A204.1 (cell line): ENCODE measurements at regions not wholly inside any gene's neighbourhood (a gene's known extent, or its start where the extent isn't known, plus 50 kb on each side); places are given as distances from the start of the nearest gene placed in this dataset.
"Not testable (repeated sequence)": the region's sequence is repeated elsewhere in the genome, so short reads cannot be mapped to it uniquely, and the experiment has no call there.

Experiments
- FAIRE-seq: peaks from 2 replicates; lab custom pipeline; 2012; peaks lifted over from hg19 to GRCh38; lab: Jason Lieb, UNC

GRCh38 chr15:20680257-20680815 lies 138.7 kb upstream of the GOLGA6L6 start:
- FAIRE-seq = not testable (repeated sequence)

DNA sequence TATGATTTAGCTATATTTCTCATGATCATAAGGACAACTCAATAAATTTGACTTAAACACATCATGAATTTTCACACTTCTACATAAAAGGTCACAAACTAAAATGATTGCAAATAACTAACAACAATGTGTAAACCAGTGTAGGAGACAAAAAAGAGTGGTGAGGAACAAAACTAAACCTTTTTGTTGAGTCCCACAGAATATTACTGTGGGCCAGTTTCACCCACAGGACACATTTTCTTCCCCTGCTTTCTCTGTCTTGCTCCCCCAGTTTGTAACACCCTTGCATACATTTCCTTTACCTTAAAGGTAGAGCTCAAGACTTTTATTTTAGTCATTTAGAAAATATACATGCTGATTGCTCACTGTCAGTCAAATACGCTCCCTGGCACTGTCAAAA lies 130.9 kb upstream of the GOLGA6L6 start:
- no peak for FAIRE-seq

- peak; percentile 69 for FAIRE-seq
These were observed 130.1 kb upstream of the GOLGA6L6 start for GRCh38 chr15:20671675-20672074.

- FAIRE-seq = not testable (repeated sequence)
These were observed 124.8 kb upstream of the GOLGA6L6 start for GRCh38 chr15:20666410-20666809.

DNA sequence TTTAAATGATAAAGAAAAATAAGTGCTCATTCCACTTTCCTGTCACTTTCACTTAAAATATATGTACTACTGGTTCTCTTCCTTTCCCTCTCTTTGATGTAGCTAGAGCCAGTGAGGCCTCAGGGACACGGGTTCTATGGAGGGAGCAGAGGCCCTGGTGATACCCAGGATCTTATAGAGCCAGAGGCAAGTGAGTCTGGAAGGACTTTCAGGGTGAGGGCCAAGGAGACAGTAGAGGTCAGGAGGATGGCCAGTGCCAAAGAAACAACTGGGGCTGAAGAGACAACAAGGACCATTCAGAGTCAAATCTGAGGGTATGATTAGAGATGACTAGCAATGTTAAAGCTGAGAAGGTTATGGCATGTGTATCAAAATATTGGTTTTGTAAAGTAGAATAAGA lies 124.1 kb upstream of the GOLGA6L6 start:
- FAIRE-seq = no peak

GRCh38 chr15:20659265-20659664 lies 117.7 kb upstream of the GOLGA6L6 start:
- FAIRE-seq = no peak

- FAIRE-seq = no peak
These were observed 116.4 kb upstream of the GOLGA6L6 start for GRCh38 chr15:20658024-20658423.

DNA sequence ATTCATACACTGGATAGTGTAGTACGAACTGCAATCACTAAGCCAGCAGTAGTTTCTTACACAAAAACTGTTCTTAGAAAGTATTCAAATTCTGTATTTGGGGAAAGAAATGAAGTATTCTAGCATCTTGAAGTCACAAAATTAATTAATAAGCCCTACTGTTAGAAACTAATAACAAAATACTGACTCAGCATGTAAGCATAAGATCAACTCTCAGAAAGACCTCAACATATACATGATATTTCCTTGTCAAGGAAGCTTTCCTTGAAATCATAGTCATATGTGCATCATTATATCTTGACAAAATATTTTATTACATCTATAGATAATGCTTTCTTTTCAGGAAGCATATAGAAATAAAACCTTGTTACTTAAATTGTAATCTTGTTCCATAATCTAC lies 115.5 kb upstream of the GOLGA6L6 start:
- FAIRE-seq = no peak

GRCh38 chr15:20652914-20653313 lies 111.3 kb upstream of the GOLGA6L6 start:
- FAIRE-seq = no peak

DNA sequence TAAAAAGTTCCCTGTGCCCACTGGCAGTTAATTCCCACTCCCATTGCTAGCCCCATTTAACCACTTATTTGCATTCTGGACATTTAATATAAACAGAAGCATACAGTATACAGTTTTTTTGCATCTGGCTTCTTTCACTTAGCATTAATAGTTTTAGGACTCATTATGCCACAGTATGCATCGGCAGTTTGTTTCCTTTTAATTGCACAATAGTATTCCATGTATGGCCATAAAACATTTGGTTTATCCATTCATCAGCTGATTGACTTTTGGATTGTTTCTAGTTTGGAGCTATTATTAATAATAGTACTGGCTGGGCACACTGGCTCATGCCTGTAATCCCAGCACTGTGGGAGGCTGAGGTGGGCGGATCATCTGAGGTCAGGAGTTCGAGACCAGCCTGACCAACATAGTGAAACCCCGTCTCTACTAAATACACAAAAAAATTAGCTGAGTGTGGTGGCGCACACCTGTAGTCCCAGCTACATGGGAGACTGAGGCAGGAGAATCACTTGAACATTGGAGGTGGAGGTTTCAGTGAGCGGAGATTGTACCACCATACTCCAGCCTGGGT lies 106.9 kb upstream of the GOLGA6L6 start:
- not testable (repeated sequence) for FAIRE-seq

DNA sequence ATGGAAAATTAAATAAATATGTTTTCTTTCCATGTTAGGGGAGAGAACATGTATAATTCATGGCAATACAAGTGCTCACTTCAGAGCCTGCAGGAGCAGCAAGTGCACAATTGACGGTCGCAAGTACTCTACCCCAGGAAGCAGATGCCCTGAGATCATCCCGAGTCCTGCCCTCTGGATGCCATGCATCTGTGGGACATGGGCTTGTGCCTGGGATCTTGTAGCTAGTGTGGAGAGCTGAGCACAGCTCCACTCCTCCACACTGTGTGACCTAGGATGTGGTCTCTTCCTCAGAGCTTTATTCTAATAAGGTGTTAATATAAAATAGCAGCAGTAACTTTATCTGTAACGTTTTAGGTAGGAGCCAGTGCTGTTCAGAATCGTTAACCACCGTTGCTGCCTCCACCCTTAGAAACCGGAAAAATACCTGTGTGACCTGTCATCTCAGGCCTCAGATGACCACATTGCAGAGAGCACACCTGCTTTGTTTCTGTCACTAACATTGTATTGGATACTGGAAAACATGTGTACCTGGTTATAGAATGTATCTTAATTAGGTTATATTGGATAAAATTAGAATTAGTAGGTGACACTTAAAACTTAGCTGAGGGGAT lies 105.0 kb upstream of the GOLGA6L6 start:
- FAIRE-seq = no peak

GRCh38 chr15:20645956-20646355 lies 104.4 kb upstream of the GOLGA6L6 start:
- FAIRE-seq = no peak

- no peak for FAIRE-seq
These were observed 103.3 kb upstream of the GOLGA6L6 start for GRCh38 chr15:20644896-20645295.

GRCh38 chr15:20643829-20644425 lies 102.3 kb upstream of the GOLGA6L6 start:
- no peak for FAIRE-seq

DNA sequence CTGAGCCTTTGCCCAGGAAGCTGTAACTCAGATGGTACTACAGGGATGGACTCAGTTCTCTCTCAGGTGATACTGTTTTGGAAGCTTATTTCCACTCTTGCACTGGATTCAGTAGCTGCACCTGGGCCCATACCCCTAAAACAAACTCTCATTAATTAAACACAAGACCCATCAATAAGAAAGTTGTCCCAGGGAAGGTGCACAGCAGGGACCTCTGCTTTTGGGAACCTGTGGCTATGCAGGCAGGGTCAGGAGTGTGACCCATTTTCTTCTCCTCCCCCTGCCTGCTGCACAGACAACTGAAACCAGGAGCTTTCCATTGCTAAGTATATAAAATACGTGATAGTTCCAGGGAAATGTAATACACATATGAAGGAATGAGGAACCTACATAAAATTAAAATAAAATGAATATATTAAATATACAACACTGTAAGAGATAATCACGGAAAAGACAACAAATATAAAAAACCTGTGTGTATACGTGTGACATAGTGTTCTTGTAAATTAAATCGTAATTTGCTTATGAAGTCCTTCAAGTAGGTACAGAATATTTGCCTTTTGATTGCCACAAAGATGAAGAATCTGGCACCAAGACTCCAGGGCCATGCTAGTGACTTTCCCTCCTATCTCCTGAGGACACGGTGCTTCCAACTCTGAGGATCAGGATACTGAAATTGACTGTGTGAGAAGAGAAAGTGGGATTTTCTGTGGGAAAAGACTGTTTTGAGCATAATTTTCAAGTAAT lies 101.6 kb upstream of the GOLGA6L6 start:
- FAIRE-seq = no peak

GRCh38 chr15:20642054-20642767 lies 100.6 kb upstream of the GOLGA6L6 start:
- FAIRE-seq = no peak

DNA sequence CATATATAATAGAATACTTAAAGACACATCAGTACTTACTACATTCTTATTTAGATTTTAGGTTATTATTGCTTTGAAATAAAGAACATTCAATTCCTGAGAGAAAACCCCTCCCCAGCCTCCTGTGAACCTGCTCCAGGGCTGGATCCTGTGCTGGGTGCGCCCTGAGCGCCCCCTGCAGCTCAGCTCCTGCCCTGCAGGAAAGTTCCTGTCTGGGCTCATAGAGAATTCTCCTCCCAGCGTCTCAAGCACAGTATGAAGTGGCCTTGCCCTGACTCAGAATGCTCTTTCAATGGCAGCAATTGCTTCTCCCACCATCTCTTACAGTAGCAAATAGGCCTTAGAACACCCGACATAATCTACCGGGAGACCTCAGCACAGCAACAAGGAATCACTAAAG lies 98.8 kb upstream of the GOLGA6L6 start:
- FAIRE-seq = not testable (repeated sequence)

DNA sequence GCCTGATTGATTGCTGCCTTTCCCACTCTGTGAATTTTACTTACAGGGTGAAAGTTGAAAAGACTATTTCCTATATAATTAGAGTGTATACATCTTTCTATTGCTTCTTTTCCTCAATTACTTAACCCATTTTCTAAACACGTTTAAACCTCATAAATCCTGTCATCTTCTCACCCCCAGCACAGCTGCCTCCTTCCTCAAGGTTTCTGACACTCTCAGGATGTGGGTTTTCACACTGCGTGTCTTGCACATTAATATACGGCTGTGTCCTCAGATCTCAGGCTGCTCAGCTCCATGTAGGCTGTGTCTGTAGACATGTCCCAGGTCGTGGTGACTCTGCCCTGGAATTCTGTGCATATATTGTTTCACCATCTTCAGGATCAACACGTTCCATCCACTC lies 97.6 kb upstream of the GOLGA6L6 start:
- not testable (repeated sequence) for FAIRE-seq

DNA sequence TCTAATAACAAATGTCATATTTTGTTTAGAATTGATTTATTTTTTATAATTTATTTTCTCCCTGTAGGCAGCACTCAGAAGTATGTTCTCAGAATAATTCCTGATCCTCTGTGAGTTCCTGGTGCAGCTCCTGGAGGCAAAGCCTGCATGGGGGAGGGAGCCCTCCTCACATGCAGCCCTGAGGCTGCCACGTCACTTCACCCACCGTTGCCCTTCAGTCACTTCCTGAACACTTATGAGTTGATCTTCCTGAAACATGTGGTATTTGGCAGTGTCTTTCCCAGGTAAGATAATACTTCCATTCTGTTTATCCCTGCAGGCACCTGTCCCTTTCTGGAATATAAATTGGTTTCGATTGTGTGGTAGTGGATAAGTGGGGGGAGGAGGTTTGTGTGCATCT lies 95.9 kb upstream of the GOLGA6L6 start:
- not testable (repeated sequence) for FAIRE-seq

DNA sequence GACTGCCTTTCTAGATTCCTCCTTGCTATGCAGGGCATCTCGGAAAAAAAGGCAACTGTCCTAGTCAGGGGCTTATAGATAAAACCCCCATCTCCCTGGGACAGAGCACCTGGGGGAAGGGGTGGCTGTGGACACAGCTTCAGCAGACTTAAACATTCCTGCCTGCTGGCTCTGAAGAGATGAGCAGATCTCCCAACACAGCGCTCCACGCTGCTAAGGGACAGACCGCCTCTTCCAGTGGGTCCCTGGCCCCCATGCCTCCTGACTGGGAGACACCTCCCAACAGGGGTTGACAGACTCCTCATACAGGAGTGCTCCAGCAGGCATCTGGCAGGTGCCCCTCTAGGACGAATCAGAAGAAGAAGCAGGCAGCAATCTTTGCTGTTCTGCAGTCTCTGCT lies 87.9 kb upstream of the GOLGA6L6 start:
- not testable (repeated sequence) for FAIRE-seq

DNA sequence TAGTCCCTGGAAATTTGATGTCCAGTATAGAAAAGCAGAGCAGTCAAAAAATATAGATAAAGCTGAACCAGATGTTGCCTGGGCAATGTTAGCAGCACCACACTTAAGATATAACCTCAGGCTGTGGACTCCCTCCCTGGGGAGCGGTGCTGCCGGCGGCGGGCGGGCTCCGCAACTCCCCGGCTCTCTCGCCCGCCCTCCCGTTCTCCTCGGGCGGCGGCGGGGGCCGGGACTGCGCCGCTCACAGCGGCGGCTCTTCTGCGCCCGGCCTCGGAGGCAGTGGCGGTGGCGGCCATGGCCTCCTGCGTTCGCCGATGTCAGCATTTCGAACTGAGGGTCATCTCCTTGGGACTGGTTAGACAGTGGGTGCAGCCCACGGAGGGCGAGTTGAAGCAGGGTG lies 86.9 kb upstream of the GOLGA6L6 start:
- FAIRE-seq = not testable (repeated sequence)

DNA sequence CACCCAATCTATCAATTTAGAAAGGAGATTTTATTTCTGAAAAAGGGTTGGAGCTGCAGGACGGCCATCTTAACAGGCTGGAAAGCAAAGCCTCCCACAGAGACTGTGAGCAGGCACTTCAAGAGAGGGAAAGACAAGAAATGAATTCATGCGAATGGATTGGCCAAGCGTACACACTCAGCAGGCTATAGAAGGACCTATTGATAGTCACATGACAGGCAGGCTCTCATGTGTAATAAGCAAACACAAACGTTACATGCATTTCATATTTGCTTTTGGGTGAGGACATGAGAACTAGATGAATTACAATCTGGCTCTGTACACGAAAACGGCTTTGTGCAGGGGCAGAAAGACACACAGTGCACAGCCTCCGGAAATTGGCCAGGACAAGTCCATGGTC lies 83.9 kb upstream of the GOLGA6L6 start:
- FAIRE-seq = not testable (repeated sequence)
